ENCODE measurements at regions not wholly inside any gene's neighbourhood (a gene's known extent, or its start where the extent isn't known, plus 50 kb on each side); places are given as distances from the start of the nearest gene placed in this dataset.

DNA sequence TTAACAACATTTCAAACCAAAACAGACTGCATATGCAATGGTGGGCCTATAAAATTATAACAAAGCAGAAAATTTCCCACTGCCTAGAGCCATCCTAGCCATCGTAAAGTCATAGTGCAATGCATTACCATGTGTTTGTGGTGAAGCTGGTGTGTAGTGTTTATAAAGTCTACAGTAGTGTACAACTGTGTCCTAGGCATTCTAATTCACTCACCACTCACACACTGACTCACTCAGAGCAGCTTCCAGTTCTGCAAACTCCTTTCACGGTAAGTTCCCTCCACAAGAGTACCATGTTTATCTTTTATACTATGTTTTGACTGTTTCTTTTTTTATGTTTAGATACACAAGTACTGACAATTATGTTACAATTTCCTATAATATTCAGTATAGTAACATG, 1104.1 kb upstream of the PHF14 start:
- DNase-seq, result no peak
- intact Hi-C loops (cut with DNase I), result no loop called here
- TF ChIP-seq, protein P1, sequence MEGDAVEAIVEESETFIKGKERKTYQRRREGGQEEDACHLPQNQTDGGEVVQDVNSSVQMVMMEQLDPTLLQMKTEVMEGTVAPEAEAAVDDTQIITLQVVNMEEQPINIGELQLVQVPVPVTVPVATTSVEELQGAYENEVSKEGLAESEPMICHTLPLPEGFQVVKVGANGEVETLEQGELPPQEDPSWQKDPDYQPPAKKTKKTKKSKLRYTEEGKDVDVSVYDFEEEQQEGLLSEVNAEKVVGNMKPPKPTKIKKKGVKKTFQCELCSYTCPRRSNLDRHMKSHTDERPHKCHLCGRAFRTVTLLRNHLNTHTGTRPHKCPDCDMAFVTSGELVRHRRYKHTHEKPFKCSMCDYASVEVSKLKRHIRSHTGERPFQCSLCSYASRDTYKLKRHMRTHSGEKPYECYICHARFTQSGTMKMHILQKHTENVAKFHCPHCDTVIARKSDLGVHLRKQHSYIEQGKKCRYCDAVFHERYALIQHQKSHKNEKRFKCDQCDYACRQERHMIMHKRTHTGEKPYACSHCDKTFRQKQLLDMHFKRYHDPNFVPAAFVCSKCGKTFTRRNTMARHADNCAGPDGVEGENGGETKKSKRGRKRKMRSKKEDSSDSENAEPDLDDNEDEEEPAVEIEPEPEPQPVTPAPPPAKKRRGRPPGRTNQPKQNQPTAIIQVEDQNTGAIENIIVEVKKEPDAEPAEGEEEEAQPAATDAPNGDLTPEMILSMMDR (IDR thresholded peaks at IDR 0.05), result no peak
- no peak overlapping the region for H3K4me3 ChIP-seq
- H3K9me3 ChIP-seq, result no peaks in the 10 kb centered on the region
- H3K27ac ChIP-seq, result no peak overlapping the region
- no peaks in the 10 kb centered on the region for H3K4me1 ChIP-seq
- ATAC-seq, result no peak
- H3K27me3 ChIP-seq, result no peaks in the 10 kb centered on the region
- H3K36me3 ChIP-seq, result no peaks in the 10 kb centered on the region

DNA sequence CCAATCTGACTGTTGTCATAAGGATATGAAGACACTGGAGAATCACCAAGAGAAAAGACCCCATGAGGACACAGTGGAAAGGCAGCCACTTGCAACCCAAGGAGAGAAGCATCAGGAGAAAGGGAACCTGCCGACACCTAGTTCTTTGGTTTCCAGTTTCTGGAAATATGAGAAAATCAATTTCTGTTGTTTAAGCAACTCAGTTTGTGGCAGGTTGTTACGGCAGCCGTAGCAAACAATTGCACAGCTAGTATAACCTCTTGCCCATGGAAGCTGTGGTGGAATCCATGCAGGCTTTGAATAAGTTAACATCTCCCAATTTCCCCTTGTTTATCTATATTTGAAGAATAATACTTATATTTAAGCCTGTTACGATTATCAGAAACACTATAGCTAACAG, 1103.0 kb upstream of the PHF14 start:
- H3K27me3 ChIP-seq, result no peaks in the 10 kb centered on the region
- intact Hi-C loops (cut with DNase I), result no loop called here

DNA sequence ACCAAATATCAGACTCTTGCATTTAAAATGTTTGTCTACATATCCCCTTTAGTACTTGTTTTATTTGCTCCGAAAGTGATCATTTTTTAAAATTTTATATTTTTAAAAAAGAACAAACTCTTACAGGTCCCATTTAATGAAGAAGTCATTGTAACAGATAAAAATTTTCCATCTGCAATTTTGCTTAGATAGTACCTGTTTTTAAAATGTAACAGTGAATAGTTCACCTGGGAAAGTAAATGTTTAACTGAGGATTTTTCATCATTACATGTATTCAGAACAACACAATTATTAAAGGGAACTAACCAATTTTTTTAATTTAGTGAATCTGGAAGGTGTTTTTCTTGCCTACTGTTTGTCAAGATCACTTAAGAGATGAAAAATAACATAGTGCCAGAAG, 1099.5 kb upstream of the PHF14 start:
- no peak for ATAC-seq
- intact Hi-C loops (cut with DNase I), result no loop called here
- no peaks in the 10 kb centered on the region for H3K9me3 ChIP-seq
- H3K27me3 ChIP-seq, result no peaks in the 10 kb centered on the region
- no peak for DNase-seq
- no peaks in the 10 kb centered on the region for H3K36me3 ChIP-seq
- H3K27ac ChIP-seq, result no peak overlapping the region
- TF ChIP-seq, protein P1 (IDR thresholded peaks at IDR 0.05), result no peak
- H3K4me1 ChIP-seq, result no peaks in the 10 kb centered on the region
- no peak overlapping the region for H3K4me3 ChIP-seq

More for the DNA sequence above, 1103.0 kb upstream of the PHF14 start:
- Histone ChIP-seq H3K9me3 (no peaks in the 10 kb centered on the region), H3K4me3 (no peak overlapping the region), H3K27ac (no peak overlapping the region), H3K4me1 (no peaks in the 10 kb centered on the region), H3K36me3 (no peaks in the 10 kb centered on the region)
- no peak for ATAC-seq
- TF ChIP-seq, protein P1 (IDR thresholded peaks at IDR 0.05), result no peak
- no peak for DNase-seq

DNA sequence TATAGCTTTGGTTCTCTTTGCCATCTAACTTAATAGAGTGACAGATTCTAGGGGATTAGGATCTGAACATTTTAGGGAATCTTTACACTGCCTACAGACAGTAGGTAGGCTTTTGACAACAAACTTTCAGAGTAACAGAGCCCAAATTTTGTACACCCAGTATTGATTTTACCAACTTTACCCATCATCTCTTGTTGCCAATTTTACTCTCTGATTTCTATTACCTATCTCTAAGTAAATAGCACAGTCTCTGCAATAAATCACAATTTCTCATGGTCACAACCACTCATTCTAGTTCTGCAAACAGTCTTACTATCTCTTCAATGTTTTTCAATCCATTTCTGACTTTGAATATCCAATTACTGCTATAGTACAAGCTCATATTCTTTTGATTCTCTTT, 1097.6 kb upstream of the PHF14 start:
- no peak for ATAC-seq
- Histone ChIP-seq H3K36me3 (no peaks in the 10 kb centered on the region), H3K27me3 (no peaks in the 10 kb centered on the region), H3K4me3 (no peak overlapping the region), H3K4me1 (no peaks in the 10 kb centered on the region), H3K9me3 (no peaks in the 10 kb centered on the region), H3K27ac (no peak overlapping the region)
- no peak for DNase-seq
- TF ChIP-seq, protein P1 (IDR thresholded peaks at IDR 0.05), result no peak
- intact Hi-C loops (cut with DNase I), result no loop called here

DNA sequence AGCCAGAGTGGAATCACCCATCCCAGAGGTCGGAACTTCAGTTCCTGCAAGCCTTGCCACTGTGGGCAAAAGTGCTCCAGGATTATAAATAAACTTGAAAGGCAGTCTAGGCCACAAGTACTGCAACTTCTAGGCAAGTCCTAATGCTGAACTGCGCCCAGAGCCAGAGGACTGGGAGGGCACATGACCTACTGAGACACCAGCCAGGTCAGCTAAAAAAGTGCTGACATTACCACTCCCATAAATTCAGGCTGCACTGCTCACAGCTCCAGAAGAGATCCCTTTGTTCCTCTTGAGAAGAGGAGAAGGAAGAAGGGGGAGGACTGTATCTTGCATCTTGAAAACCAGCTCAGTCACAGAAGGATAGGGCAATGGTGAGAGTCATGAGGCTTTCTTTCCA, 1084.1 kb upstream of the PHF14 start:
- DNase-seq, result peak; percentile 66
- intact Hi-C loops (cut with DNase I), result no loop called here
- Histone ChIP-seq H3K27me3 (no peaks in the 10 kb centered on the region), H3K4me3 (no peak overlapping the region), H3K36me3 (no peaks in the 10 kb centered on the region), H3K9me3 (no peaks in the 10 kb centered on the region), H3K27ac (no peak overlapping the region), H3K4me1 (no peaks in the 10 kb centered on the region)
- ATAC-seq, result peak; percentile 84
- TF ChIP-seq, protein P1 (IDR thresholded peaks at IDR 0.05), result no peak

DNA sequence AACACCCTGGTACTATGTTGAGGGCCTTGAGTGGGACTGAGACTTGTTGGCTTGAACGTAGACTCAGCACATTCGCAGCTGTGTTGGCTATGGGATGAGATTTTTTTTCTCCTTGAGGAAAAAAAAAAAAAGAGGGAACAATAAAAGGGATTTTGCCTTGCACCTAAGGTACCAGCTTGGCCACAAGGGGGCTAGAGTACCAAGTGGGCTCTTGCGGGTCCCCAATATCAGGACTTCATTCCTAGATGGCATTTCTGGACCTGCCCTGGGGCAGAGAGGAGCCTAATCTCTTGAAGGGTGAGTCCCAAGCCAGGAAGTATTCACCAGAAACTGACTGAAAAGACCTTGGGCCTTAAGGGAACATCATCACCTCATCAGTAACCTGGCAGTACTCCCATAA, 1083.6 kb upstream of the PHF14 start:
- DNase-seq, result no peak
- no peaks in the 10 kb centered on the region for H3K36me3 ChIP-seq
- no peak overlapping the region for H3K27ac ChIP-seq
- no peaks in the 10 kb centered on the region for H3K27me3 ChIP-seq
- intact Hi-C loops (cut with DNase I), result no loop called here
- no peak for ATAC-seq
- no peak overlapping the region for H3K4me3 ChIP-seq
- TF ChIP-seq, protein P1 (IDR thresholded peaks at IDR 0.05), result no peak
- H3K9me3 ChIP-seq, result no peaks in the 10 kb centered on the region
- H3K4me1 ChIP-seq, result no peaks in the 10 kb centered on the region

Measured in upper lobe of right lung (tissue), 1 donor.